Nephron progenitor cell (in vitro differentiated cells): ENCODE measurements at regions not wholly inside any gene's neighbourhood (a gene's known extent, or its start where the extent isn't known, plus 50 kb on each side); places are given as distances from the start of the nearest gene placed in this dataset.

Experiments used
- DNase-seq: peaks from one replicate; pipeline ENCODE4 v3.0.0; 2021
- H3K27ac Mint-ChIP-seq: 2 replicates; pipeline ENCODE4 v1.8.0; 2021; ENCODE audit warnings: mild to moderate bottlenecking, moderate library complexity, mixed read lengths
- H3K27me3 Mint-ChIP-seq: 2 replicates; pipeline ENCODE4 v1.8.0; 2021; ENCODE audit warnings: mild to moderate bottlenecking, low read depth, mixed read lengths; ENCODE audit not compliant: poor library complexity
- H3K36me3 Mint-ChIP-seq: 2 replicates; pipeline ENCODE4 v1.8.0; 2021; ENCODE audit warnings: low read depth, mixed read lengths
- H3K4me1 Mint-ChIP-seq: 2 replicates; pipeline ENCODE4 v1.8.0; 2021; ENCODE audit warnings: mixed read lengths
- H3K4me3 Mint-ChIP-seq: 2 replicates; pipeline ENCODE4 v1.8.0; 2021; ENCODE audit warnings: mild to moderate bottlenecking, moderate library complexity, mixed read lengths
- H3K9me3 Mint-ChIP-seq: 2 replicates; pipeline ENCODE4 v1.8.0; 2021; ENCODE audit warnings: mild to moderate bottlenecking, moderate library complexity, mixed read lengths
- TF ChIP-seq, protein P1 (sequence below): fragments of 200-600 bp; sonication (generic); IDR thresholded peaks from 2 replicates; pipeline ENCODE4 v1.5.0; 2021; ENCODE audit warnings: antibody characterized with exemption

- H3K4me3 Mint-ChIP-seq: no peak overlapping the region
- H3K9me3 Mint-ChIP-seq: peaks cover 32% of the 10 kb centered on the region
- H3K36me3 Mint-ChIP-seq: no peaks in the 10 kb centered on the region
- H3K4me1 Mint-ChIP-seq: peaks cover 10% of the 10 kb centered on the region
- DNase-seq: no peak
- TF ChIP-seq, protein P1, sequence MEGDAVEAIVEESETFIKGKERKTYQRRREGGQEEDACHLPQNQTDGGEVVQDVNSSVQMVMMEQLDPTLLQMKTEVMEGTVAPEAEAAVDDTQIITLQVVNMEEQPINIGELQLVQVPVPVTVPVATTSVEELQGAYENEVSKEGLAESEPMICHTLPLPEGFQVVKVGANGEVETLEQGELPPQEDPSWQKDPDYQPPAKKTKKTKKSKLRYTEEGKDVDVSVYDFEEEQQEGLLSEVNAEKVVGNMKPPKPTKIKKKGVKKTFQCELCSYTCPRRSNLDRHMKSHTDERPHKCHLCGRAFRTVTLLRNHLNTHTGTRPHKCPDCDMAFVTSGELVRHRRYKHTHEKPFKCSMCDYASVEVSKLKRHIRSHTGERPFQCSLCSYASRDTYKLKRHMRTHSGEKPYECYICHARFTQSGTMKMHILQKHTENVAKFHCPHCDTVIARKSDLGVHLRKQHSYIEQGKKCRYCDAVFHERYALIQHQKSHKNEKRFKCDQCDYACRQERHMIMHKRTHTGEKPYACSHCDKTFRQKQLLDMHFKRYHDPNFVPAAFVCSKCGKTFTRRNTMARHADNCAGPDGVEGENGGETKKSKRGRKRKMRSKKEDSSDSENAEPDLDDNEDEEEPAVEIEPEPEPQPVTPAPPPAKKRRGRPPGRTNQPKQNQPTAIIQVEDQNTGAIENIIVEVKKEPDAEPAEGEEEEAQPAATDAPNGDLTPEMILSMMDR: no peak
- no peak overlapping the region for H3K27ac Mint-ChIP-seq
- peaks cover 3% of the 10 kb centered on the region for H3K27me3 Mint-ChIP-seq
Observed at GRCh38 chr1:38444311-38444710, 397.7 kb upstream of the POU3F1 start.

DNA sequence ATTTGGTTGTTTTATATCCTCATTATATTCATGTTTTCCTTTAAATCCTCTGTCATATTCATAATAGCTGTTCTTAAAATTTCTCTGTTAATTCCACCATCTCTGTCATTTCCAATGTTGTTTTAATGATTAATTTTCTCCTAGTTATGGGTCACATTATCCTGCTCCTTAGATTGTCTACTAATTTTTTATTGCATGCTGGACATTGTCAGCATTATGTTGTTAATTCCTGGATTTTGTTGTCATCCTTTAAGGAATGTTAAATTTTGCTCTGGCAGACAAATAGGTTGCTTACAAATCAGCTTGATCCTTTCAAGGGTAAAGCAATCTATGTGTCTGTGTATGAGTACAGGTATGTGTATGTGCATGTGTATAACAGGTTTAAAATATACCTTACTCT is 393.8 kb upstream of the POU3F1 start:
- Mint-ChIP-seq H3K4me3 (no peak overlapping the region), H3K9me3 (peaks cover 36% of the 10 kb centered on the region), H3K4me1 (peaks cover 10% of the 10 kb centered on the region), H3K36me3 (no peaks in the 10 kb centered on the region), H3K27me3 (peaks cover 1% of the 10 kb centered on the region), H3K27ac (no peak overlapping the region)
- TF ChIP-seq, protein P1: no peak
- no peak for DNase-seq

- Mint-ChIP-seq H3K4me1 (peaks cover 6% of the 10 kb centered on the region), H3K9me3 (peaks cover 23% of the 10 kb centered on the region), H3K27me3 (peaks cover 17% of the 10 kb centered on the region), H3K4me3 (no peak overlapping the region), H3K27ac (no peak overlapping the region), H3K36me3 (no peaks in the 10 kb centered on the region)
- TF ChIP-seq, protein P1: no peak
- no peak for DNase-seq
Observed at GRCh38 chr1:38436749-38437148, 390.2 kb upstream of the POU3F1 start.

DNA sequence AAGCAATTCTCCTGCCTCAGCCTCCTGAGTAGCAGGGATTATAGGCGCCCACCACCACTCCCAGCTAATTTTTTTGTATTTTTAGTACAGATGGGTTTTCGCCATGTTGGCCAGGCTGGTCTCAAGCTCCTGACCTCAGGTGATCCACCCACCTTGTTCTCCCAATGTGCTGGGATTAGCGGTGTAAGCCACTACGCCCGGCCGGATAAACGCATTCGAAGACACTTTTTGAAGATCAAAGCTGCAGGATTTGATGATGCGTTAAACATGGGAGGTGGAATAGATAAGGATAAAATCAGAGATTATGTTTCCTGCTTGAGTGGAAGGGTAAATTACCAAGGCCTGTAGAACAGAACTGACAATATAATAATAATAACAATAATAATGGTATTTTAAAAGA is 389.4 kb upstream of the POU3F1 start:
- Mint-ChIP-seq H3K4me1 (peaks cover 11% of the 10 kb centered on the region), H3K27me3 (peaks cover 22% of the 10 kb centered on the region), H3K4me3 (no peak overlapping the region), H3K36me3 (no peaks in the 10 kb centered on the region), H3K27ac (no peak overlapping the region), H3K9me3 (peaks cover 16% of the 10 kb centered on the region)
- TF ChIP-seq, protein P1: no peak
- no peak for DNase-seq

DNA sequence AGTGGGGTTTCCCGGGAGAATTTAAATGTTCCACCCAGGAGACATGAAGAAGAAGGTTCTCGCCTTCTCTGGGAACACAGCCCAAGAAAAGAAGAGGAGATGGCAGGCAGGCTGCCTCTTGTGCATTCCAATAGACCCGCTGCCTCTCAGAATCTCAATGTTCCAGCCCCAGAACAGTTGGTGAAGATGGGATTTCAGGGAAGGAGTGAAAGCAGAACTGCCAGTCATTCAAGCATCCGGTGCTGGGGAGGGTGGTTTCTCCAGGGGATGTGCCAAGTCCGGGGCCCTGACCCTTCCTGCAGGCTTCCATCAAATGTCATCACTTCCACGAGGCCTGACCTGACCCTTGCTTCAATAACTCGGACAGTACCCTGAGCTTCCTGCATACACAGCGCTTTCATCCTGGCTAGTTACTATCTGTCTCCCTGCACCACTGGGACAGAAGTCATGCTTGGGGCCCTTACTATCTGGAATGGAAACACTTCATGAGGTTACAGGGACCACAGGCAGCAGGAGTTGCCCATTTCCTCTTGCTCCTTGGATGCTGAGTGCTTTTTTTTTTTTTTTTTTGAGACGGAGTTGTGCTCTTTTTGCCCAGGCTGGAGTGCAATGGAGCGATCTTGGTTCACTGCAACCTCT is 386.6 kb upstream of the POU3F1 start:
- no peak for DNase-seq
- H3K4me3 Mint-ChIP-seq: no peak overlapping the region
- H3K4me1 Mint-ChIP-seq: peaks cover 11% of the 10 kb centered on the region
- H3K36me3 Mint-ChIP-seq: no peaks in the 10 kb centered on the region
- peaks cover under 1% of the 10 kb centered on the region for H3K9me3 Mint-ChIP-seq
- TF ChIP-seq, protein P1: no peak
- peaks cover 28% of the 10 kb centered on the region for H3K27me3 Mint-ChIP-seq
- no peak overlapping the region for H3K27ac Mint-ChIP-seq
